ENCODE measurements at regions not wholly inside any gene's neighbourhood (a gene's known extent, or its start where the extent isn't known, plus 50 kb on each side); places are given as distances from the start of the nearest gene placed in this dataset.

DNA sequence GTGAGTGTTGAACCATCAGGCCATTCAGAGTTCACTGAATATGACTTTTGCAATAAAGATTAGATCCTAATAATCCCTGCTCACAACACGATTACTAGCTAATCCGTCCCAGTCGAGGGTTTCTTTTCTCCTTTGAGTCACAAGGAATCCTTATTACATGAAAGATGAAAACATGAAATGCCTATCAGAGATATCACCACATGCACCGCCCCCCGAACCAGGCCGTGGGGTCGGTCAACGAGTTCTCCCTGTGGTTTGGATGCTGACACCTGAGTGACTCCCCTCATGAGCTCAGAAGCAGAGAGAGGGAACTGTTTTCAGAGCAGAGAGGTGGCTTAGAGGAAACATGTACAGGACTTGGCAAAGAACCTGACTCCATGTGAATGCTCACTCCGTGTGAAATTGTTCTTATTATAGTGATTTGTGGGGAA, 263.3 kb downstream of the ETS1 start:
- TF ChIP-seq POLR2AphosphoS5 (IDR thresholded peaks at IDR 0.05) = no peak
- TF ChIP-seq CTCF (IDR thresholded peaks at IDR 0.05) = no peak
